Prostate gland (tissue), 2 donors: ENCODE measurements at regions not wholly inside any gene's neighbourhood (a gene's known extent, or its start where the extent isn't known, plus 50 kb on each side); places are given as distances from the start of the nearest gene placed in this dataset.

Experiments used
- CTCF ChIP-seq, 4 experiments: fragments of 200-600 bp in 2 of 4; fragments of 450-650 bp in 2 of 4; sonication (generic) in 2 of 4; IDR thresholded peaks; 1 replicate in 3 of 4; 2 replicates in 1 of 4; pipeline ENCODE4 v1.5.1; 2016 to 2019; ENCODE audit warnings: antibody characterized with exemption in 4 of 4, mild to moderate bottlenecking in 2 of 4, moderate library complexity in 2 of 4
- POLR2AphosphoS5 ChIP-seq: sonication (generic); formaldehyde crosslinking; IDR thresholded peaks from one replicate; pipeline ENCODE4 v1.6.1; 2017; ENCODE audit warnings: antibody characterized with exemption

DNA sequence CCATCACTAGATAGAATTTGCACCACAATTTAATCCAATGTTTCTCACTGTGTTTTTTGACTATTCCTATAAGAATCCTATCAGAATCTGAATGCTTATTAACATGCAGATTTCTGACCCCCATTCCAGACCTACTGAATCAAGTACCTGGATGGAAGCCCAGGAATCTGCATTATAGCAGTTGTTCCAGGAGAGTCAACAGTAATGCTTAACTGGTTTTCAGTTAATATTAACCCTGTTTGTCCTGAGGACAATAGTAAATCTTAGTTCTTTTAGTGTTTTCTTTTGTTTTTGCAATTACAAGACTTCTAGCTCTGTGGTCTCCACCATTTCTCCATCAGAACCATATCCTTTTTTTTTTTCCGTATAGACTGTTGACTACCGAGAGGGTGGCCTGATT, 168.2 kb downstream of the SREK1 start:
- TF ChIP-seq CTCF (IDR thresholded peaks at IDR 0.05) (no peak), POLR2AphosphoS5 (no peak)
